ENCODE measurements at regions not wholly inside any gene's neighbourhood (a gene's known extent, or its start where the extent isn't known, plus 50 kb on each side); places are given as distances from the start of the nearest gene placed in this dataset.

- DNase-seq (ENCODE audit: low read depth in 1 of 2, low spot score in 2 of 2) (no peak), FAIRE-seq (no peak)
- Histone ChIP-seq H3K4me3 (ENCODE audit: extremely low read depth in 1 of 4, insufficient read depth in 2 of 4, low read depth in 3 of 4, low read length in 4 of 4) (no peak overlapping the region), H3K27ac (ENCODE audit: low read depth, low read length) (no peak overlapping the region), H3K9me3 (ENCODE audit: insufficient read depth in 2 of 2, low read depth in 1 of 2, low read length in 1 of 2) (peaks cover 0 to 15% of the 10 kb centered on the region in 2 experiments; a peak in 1 of 4 replicates), H4K20me1 (replicated peaks in 1 of 2; ENCODE audit: control insufficient read depth in 1 of 2, insufficient read depth in 2 of 2, low read length in 2 of 2) (no peaks in the 10 kb centered on the region), H2BK120ac (replicated peaks; ENCODE audit: low read depth, low read length) (no peak overlapping the region), H3K18ac (ENCODE audit: extremely low read depth, low read length) (no peak overlapping the region), H3K36me3 (ENCODE audit: control insufficient read depth in 2 of 4, insufficient read depth in 4 of 4, low read length in 3 of 4) (no peaks in the 10 kb centered on the region), H3K79me2 (ENCODE audit: control insufficient read depth in 1 of 2, insufficient read depth in 2 of 2, low read length in 2 of 2) (no peaks in the 10 kb centered on the region), H3K4me1 (replicated peaks in 1 of 4; ENCODE audit: control insufficient read depth in 3 of 4, insufficient read depth in 4 of 4, low read length in 3 of 4) (no peaks in the 10 kb centered on the region), H2BK15ac (ENCODE audit: low read length) (no peak overlapping the region), H3K56ac (replicated peaks; ENCODE audit: insufficient read length, low read depth, low read length) (no peak overlapping the region), H4K8ac (ENCODE audit: extremely low read depth, insufficient read depth, low read length) (no peak overlapping the region), H3K23me2 (ENCODE audit: low read depth, low read length) (no peaks in the 10 kb centered on the region), H2BK12ac (ENCODE audit: low read depth, low read length) (no peak overlapping the region), H3K4ac (replicated peaks; ENCODE audit: insufficient read length, low read depth, low read length) (no peak overlapping the region), H2BK20ac (ENCODE audit: low read length) (no peak overlapping the region), H3K9ac (replicated peaks in 1 of 4; ENCODE audit: extremely low read depth in 1 of 4, low read depth in 3 of 4, low read length in 3 of 4) (no peak overlapping the region), H3K27me3 (replicated peaks in 1 of 4; ENCODE audit: control insufficient read depth in 3 of 4, extremely low read depth in 1 of 4, insufficient read depth in 3 of 4, low read length in 3 of 4) (no peaks in the 10 kb centered on the region), H2AFZ (ENCODE audit: low read length) (no peak overlapping the region), H3K14ac (ENCODE audit: insufficient read length) (no peak overlapping the region), H2AK5ac (ENCODE audit: low read depth, low read length) (no peak overlapping the region), H4K91ac (replicated peaks; ENCODE audit: insufficient read length, low read length) (no peak overlapping the region), H2BK5ac (ENCODE audit: low read depth, low read length) (no peak overlapping the region), H4K5ac (ENCODE audit: insufficient read length, low read depth, low read length) (no peak overlapping the region), H3K4me2 (ENCODE audit: insufficient read depth in 1 of 2, low read depth in 2 of 2, low read length in 2 of 2) (no peak overlapping the region), H3K23ac (ENCODE audit: insufficient read length) (no peak overlapping the region), H3K79me1 (ENCODE audit: low read depth, low read length) (no peaks in the 10 kb centered on the region)
- POLR2A ChIA-PET (ENCODE audit: partially characterized antibody) = no interaction called here
- WGBS, 2 experiments (ENCODE audit: extremely low coverage in 1 of 2, insufficient coverage in 1 of 2, insufficient read length in 1 of 2, insufficient replicate concordance in 2 of 2, low coverage in 1 of 2, low lambda C conversion rate in 2 of 2, missing lambda C conversion rate in 1 of 2) = 90% methylated on average over 3 of the region's 3 CpGs; no CpG with 5 or more reads in 1 of the 2 experiments
- no peak for TF ChIP-seq SP2 (IDR thresholded peaks at IDR 0.05; ENCODE audit: low read length)
- no peak for TF ChIP-seq CTBP2 (IDR thresholded peaks at IDR 0.05; ENCODE audit: borderline replicate concordance, insufficient read depth, insufficient read length, low read length)
- no peak for TF ChIP-seq SP1 (IDR thresholded peaks at IDR 0.05; ENCODE audit: low read depth, low read length)
- no peak for TF ChIP-seq EP300 (IDR thresholded peaks at IDR 0.05; ENCODE audit: borderline replicate concordance in 1 of 2, low read depth in 2 of 2, low read length in 2 of 2)
- CTCF ChIA-PET (ENCODE audit: partially characterized antibody) = interaction anchor here (0.9 kb wide), 1 partner anchor 141 kb away, joined by 4 read pairs; no protein-coding TSS in a partner anchor
These were observed 279.3 kb upstream of the MTPN start for GRCh38 chr7:136256491-136256890.
